ENCODE measurements at regions not wholly inside any gene's neighbourhood (a gene's known extent, or its start where the extent isn't known, plus 50 kb on each side); places are given as distances from the start of the nearest gene placed in this dataset.

DNA sequence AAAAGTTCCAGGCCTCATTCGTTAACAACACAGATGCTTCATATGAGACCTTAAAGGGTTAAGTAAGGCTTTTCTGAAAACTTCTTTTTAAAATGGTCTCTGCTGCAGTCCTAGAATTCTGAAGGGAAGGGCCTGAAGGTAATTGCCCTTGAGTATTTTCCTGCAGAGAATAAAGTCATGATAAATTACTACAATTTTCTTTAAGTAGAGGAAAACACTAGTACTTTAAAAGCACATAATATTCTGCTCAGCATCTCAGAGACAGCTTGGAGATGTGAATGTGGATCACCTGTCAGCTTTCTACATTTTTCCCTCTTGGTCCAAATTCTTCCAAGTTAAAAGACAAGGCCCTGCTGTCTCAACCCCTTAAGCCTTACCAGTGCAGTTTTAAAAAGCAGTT lies 419.5 kb downstream of the MFSD1 start:
- H3K27ac ChIP-seq (ENCODE audit: extremely low read depth, low read depth, low read length): no peak overlapping the region
- no peak overlapping the region for H3K4me2 ChIP-seq (ENCODE audit: insufficient read depth, low read length)
- intact Hi-C loops (cut with micrococcal nuclease): no loop called here
- in situ Hi-C loops (cut with MboI): no loop called here
- H3K9me1 ChIP-seq (ENCODE audit: control insufficient read depth, insufficient read depth, low read length): no peaks in the 10 kb centered on the region
- WGBS (ENCODE audit: insufficient coverage, low coverage, missing lambda C conversion rate): 0% methylated on average over 1 of the region's 1 CpG
- H3K27me3 ChIP-seq (ENCODE audit: control insufficient read depth in 2 of 2, insufficient read depth in 2 of 2, low read length in 2 of 2): no peaks in the 10 kb centered on the region
- CTCF ChIA-PET (ENCODE audit: low intra/inter-chr PET ratio): no interaction called here
- no peak overlapping the region for H2AFZ ChIP-seq (ENCODE audit: low read depth, low read length)
- ATAC-seq (no peak), DNase-seq (ENCODE audit: extremely low read depth in 1 of 4, low spot score in 3 of 4) (no peak), FAIRE-seq (no peak)
- H3K36me3 ChIP-seq (ENCODE audit: control insufficient read depth, insufficient read depth, low read length): no peaks in the 10 kb centered on the region
- no peak overlapping the region for H3K9ac ChIP-seq (ENCODE audit: insufficient read depth in 1 of 2, low read depth in 2 of 2, low read length in 2 of 2)
- H3K4me3 ChIP-seq: no peak overlapping the region
- BruUV-seq (replicated peaks): no TSS peak
- H3K79me2 ChIP-seq (ENCODE audit: control insufficient read depth, insufficient read depth, low read length): no peaks in the 10 kb centered on the region
- no peaks in the 10 kb centered on the region for H4K20me1 ChIP-seq (replicated peaks; ENCODE audit: control insufficient read depth, insufficient read depth, low read length)
- TF ChIP-seq ZNF239 (CRISPR knock-in tag; IDR thresholded peaks at IDR 0.05) (no peak), ZKSCAN3 (CRISPR knock-in tag; IDR thresholded peaks at IDR 0.05) (no peak), NCOA4 (IDR thresholded peaks at IDR 0.05; ENCODE audit: partially characterized antibody) (no peak), ZNF354B (CRISPR knock-in tag; IDR thresholded peaks at IDR 0.05) (no peak), SP2 (IDR thresholded peaks at IDR 0.05; ENCODE audit: extremely low read depth, low read depth, low read length, poor library complexity, severe bottlenecking) (no peak), GTF2F1 (IDR thresholded peaks at IDR 0.05; ENCODE audit: low read depth, low read length) (no peak), CHCHD3 (CRISPR knock-in tag; IDR thresholded peaks at IDR 0.05) (no peak), HOXB6 (CRISPR knock-in tag; IDR thresholded peaks at IDR 0.05; ENCODE audit: borderline replicate concordance) (no peak), SMC3 (conservative IDR thresholded peaks at IDR 0.05; ENCODE audit: insufficient read depth, low read depth, low read length) (no peak), ZNF224 (CRISPR knock-in tag; IDR thresholded peaks at IDR 0.05) (no peak), HDGF (IDR thresholded peaks at IDR 0.05) (no peak), SREBF1 (IDR thresholded peaks at IDR 0.05; ENCODE audit: borderline replicate concordance, low read depth, low read length) (no peak), ATF7 (IDR thresholded peaks at IDR 0.05) (no peak), FOS (IDR thresholded peaks at IDR 0.05; ENCODE audit: extremely low read depth, insufficient read length) (no peak)
- TF ChIP-seq, protein P1, sequence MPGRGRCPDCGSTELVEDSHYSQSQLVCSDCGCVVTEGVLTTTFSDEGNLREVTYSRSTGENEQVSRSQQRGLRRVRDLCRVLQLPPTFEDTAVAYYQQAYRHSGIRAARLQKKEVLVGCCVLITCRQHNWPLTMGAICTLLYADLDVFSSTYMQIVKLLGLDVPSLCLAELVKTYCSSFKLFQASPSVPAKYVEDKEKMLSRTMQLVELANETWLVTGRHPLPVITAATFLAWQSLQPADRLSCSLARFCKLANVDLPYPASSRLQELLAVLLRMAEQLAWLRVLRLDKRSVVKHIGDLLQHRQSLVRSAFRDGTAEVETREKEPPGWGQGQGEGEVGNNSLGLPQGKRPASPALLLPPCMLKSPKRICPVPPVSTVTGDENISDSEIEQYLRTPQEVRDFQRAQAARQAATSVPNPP (IDR thresholded peaks at IDR 0.05; ENCODE audit: borderline replicate concordance, insufficient read depth, insufficient read length): no peak
- TF ChIP-seq, protein P2, sequence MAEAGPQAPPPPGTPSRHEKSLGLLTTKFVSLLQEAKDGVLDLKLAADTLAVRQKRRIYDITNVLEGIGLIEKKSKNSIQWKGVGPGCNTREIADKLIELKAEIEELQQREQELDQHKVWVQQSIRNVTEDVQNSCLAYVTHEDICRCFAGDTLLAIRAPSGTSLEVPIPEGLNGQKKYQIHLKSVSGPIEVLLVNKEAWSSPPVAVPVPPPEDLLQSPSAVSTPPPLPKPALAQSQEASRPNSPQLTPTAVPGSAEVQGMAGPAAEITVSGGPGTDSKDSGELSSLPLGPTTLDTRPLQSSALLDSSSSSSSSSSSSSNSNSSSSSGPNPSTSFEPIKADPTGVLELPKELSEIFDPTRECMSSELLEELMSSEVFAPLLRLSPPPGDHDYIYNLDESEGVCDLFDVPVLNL (CRISPR knock-in tag; IDR thresholded peaks at IDR 0.05; ENCODE audit: low read depth): no peak
- TF ChIP-seq, protein P3, sequence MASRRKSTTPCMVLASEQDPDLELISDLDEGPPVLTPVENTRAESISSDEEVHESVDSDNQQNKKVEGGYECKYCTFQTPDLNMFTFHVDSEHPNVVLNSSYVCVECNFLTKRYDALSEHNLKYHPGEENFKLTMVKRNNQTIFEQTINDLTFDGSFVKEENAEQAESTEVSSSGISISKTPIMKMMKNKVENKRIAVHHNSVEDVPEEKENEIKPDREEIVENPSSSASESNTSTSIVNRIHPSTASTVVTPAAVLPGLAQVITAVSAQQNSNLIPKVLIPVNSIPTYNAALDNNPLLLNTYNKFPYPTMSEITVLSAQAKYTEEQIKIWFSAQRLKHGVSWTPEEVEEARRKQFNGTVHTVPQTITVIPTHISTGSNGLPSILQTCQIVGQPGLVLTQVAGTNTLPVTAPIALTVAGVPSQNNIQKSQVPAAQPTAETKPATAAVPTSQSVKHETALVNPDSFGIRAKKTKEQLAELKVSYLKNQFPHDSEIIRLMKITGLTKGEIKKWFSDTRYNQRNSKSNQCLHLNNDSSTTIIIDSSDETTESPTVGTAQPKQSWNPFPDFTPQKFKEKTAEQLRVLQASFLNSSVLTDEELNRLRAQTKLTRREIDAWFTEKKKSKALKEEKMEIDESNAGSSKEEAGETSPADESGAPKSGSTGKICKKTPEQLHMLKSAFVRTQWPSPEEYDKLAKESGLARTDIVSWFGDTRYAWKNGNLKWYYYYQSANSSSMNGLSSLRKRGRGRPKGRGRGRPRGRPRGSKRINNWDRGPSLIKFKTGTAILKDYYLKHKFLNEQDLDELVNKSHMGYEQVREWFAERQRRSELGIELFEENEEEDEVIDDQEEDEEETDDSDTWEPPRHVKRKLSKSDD (conservative IDR thresholded peaks at IDR 0.05; ENCODE audit: low read length): no peak
- TF ChIP-seq, protein P4, sequence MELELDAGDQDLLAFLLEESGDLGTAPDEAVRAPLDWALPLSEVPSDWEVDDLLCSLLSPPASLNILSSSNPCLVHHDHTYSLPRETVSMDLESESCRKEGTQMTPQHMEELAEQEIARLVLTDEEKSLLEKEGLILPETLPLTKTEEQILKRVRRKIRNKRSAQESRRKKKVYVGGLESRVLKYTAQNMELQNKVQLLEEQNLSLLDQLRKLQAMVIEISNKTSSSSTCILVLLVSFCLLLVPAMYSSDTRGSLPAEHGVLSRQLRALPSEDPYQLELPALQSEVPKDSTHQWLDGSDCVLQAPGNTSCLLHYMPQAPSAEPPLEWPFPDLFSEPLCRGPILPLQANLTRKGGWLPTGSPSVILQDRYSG (tag; conservative IDR thresholded peaks at IDR 0.05; ENCODE audit: low read depth): no peak
- H3K4me1 ChIP-seq (replicated peaks in 1 of 2; ENCODE audit: control insufficient read depth in 2 of 2, insufficient read depth in 2 of 2, low read length in 2 of 2): no peaks in the 10 kb centered on the region
- POLR2A ChIA-PET: no interaction called here
- no peaks in the 10 kb centered on the region for H3K9me3 ChIP-seq (replicated peaks; ENCODE audit: control insufficient read depth, insufficient read depth, low read depth, low read length)
